ENCODE measurements at regions not wholly inside any gene's neighbourhood (a gene's known extent, or its start where the extent isn't known, plus 50 kb on each side); places are given as distances from the start of the nearest gene placed in this dataset.
"Not testable (repeated sequence)": the region's sequence is repeated elsewhere in the genome, so short reads cannot be mapped to it uniquely, and the experiment has no call there.

GRCh38 chr3:14267976-14268375, 89.4 kb downstream of the LSM3 start:
- no peak for TF ChIP-seq CTCF (IDR thresholded peaks at IDR 0.05)
- H3K27me3 Mint-ChIP-seq (ENCODE audit: unreplicated experiment), result no peaks in the 10 kb centered on the region
- no peak overlapping the region for H3K4me3 Mint-ChIP-seq (ENCODE audit: unreplicated experiment)
- no peak overlapping the region for H3K27ac Mint-ChIP-seq (ENCODE audit: unreplicated experiment)
- no peaks in the 10 kb centered on the region for H3K9me3 Mint-ChIP-seq (ENCODE audit: unreplicated experiment)
- no peaks in the 10 kb centered on the region for H3K36me3 Mint-ChIP-seq (ENCODE audit: unreplicated experiment)
- peaks cover 24% of the 10 kb centered on the region for H3K4me1 Mint-ChIP-seq (ENCODE audit: unreplicated experiment)
- DNase-seq (ENCODE audit: extremely low spot score, unreplicated experiment), result no peak

- Mint-ChIP-seq H3K4me3 (ENCODE audit: unreplicated experiment) (no peak overlapping the region), H3K27me3 (ENCODE audit: unreplicated experiment) (no peaks in the 10 kb centered on the region), H3K9me3 (ENCODE audit: unreplicated experiment) (no peaks in the 10 kb centered on the region), H3K27ac (ENCODE audit: unreplicated experiment) (no peak overlapping the region), H3K4me1 (ENCODE audit: unreplicated experiment) (peaks cover 24% of the 10 kb centered on the region), H3K36me3 (ENCODE audit: unreplicated experiment) (no peaks in the 10 kb centered on the region)
- TF ChIP-seq CTCF (IDR thresholded peaks at IDR 0.05), result no peak
- DNase-seq (ENCODE audit: extremely low spot score, unreplicated experiment), result no peak
Measured at GRCh38 chr3:14268897-14269296, 90.3 kb downstream of the LSM3 start.

GRCh38 chr3:14272041-14272958, 93.7 kb downstream of the LSM3 start:
- H3K4me1 Mint-ChIP-seq (ENCODE audit: unreplicated experiment), result peaks cover 16% of the 10 kb centered on the region
- H3K36me3 Mint-ChIP-seq (ENCODE audit: unreplicated experiment); H3K27ac Mint-ChIP-seq (ENCODE audit: unreplicated experiment); H3K9me3 Mint-ChIP-seq (ENCODE audit: unreplicated experiment); H3K27me3 Mint-ChIP-seq (ENCODE audit: unreplicated experiment); DNase-seq (ENCODE audit: extremely low spot score, unreplicated experiment); H3K4me3 Mint-ChIP-seq (ENCODE audit: unreplicated experiment): not testable (repeated sequence)

GRCh38 chr3:14272959-14273560, 94.4 kb downstream of the LSM3 start:
- H3K9me3 Mint-ChIP-seq (ENCODE audit: unreplicated experiment); H3K27ac Mint-ChIP-seq (ENCODE audit: unreplicated experiment); H3K4me3 Mint-ChIP-seq (ENCODE audit: unreplicated experiment): not testable (repeated sequence)

GRCh38 chr3:14273901-14274611, 95.4 kb downstream of the LSM3 start:
- Mint-ChIP-seq H3K36me3 (ENCODE audit: unreplicated experiment) (no peaks in the 10 kb centered on the region), H3K9me3 (ENCODE audit: unreplicated experiment) (no peaks in the 10 kb centered on the region), H3K4me3 (ENCODE audit: unreplicated experiment) (no peak overlapping the region), H3K4me1 (ENCODE audit: unreplicated experiment) (peaks cover 13% of the 10 kb centered on the region), H3K27ac (ENCODE audit: unreplicated experiment) (no peak overlapping the region), H3K27me3 (ENCODE audit: unreplicated experiment) (no peaks in the 10 kb centered on the region)
- no peak for DNase-seq (ENCODE audit: extremely low spot score, unreplicated experiment)
- TF ChIP-seq CTCF (IDR thresholded peaks at IDR 0.05), result no peak

More at GRCh38 chr3:14272959-14273560, 94.4 kb downstream of the LSM3 start:
- not testable (repeated sequence) for DNase-seq (ENCODE audit: extremely low spot score, unreplicated experiment); H3K4me1 Mint-ChIP-seq (ENCODE audit: unreplicated experiment); H3K36me3 Mint-ChIP-seq (ENCODE audit: unreplicated experiment); H3K27me3 Mint-ChIP-seq (ENCODE audit: unreplicated experiment)

GRCh38 chr3:14274612-14274936, 96.0 kb downstream of the LSM3 start:
- TF ChIP-seq CTCF (IDR thresholded peaks at IDR 0.05), result no peak
- no peak for DNase-seq (ENCODE audit: extremely low spot score, unreplicated experiment)
- H3K27ac Mint-ChIP-seq (ENCODE audit: unreplicated experiment), result no peak overlapping the region
- no peaks in the 10 kb centered on the region for H3K27me3 Mint-ChIP-seq (ENCODE audit: unreplicated experiment)
- peaks cover 18% of the 10 kb centered on the region for H3K4me1 Mint-ChIP-seq (ENCODE audit: unreplicated experiment)
- no peaks in the 10 kb centered on the region for H3K36me3 Mint-ChIP-seq (ENCODE audit: unreplicated experiment)
- H3K9me3 Mint-ChIP-seq (ENCODE audit: unreplicated experiment), result no peaks in the 10 kb centered on the region
- no peak overlapping the region for H3K4me3 Mint-ChIP-seq (ENCODE audit: unreplicated experiment)

All from osteocyte (in vitro differentiated cells).